ENCODE measurements at regions not wholly inside any gene's neighbourhood (a gene's known extent, or its start where the extent isn't known, plus 50 kb on each side); places are given as distances from the start of the nearest gene placed in this dataset.

- no peak for TF ChIP-seq YY1 (IDR thresholded peaks at IDR 0.05; ENCODE audit: insufficient read depth, insufficient read length)
- no peak for TF ChIP-seq ZNF274 (IDR thresholded peaks at IDR 0.05; ENCODE audit: low read depth, low read length)
- TF ChIP-seq SUZ12 (IDR thresholded peaks at IDR 0.05; ENCODE audit: extremely low read depth, insufficient read depth, insufficient read length): no peak
Observed at GRCh38 chr4:138512756-138513155, 270.6 kb upstream of the SLC7A11 start.
